H1 (cell line): ENCODE measurements at regions not wholly inside any gene's neighbourhood (a gene's known extent, or its start where the extent isn't known, plus 50 kb on each side); places are given as distances from the start of the nearest gene placed in this dataset.

ENCODE experiments used
- CTCF ChIA-PET: fragments of 300-600 bp; sonication (Branson Sonifier 250); formaldehyde crosslinking; loops from one replicate; lab custom pipeline; 2021; ENCODE audit not compliant: partially characterized antibody; lab: Charles Lee
- POLR2A ChIA-PET: fragments of 300-600 bp; sonication (Branson Sonifier 250); formaldehyde crosslinking; loops from one replicate; lab custom pipeline; 2021; ENCODE audit warnings: inconsistent platforms; ENCODE audit not compliant: partially characterized antibody; lab: Charles Lee
- DNase-seq, 2 experiments: peaks; one replicate each; pipeline versions ENCODE4 v3.0.0 to v3.0.0-alpha.2; 2010 to 2022; ENCODE audit warnings: low spot score in 2 of 2, low read depth in 1 of 2, mixed read lengths in 1 of 2
- FAIRE-seq: peaks from 2 replicates; lab custom pipeline; 2011; peaks lifted over from hg19 to GRCh38; lab: Jason Lieb, UNC
- H2AFZ ChIP-seq: 2 replicates; pipeline ENCODE4 v1.8.1; 2012; ENCODE audit warnings: low read length, inconsistent platforms
- H2AK5ac ChIP-seq: 2 replicates; pipeline ENCODE4 v1.6.1; 2013; ENCODE audit warnings: low read depth, low read length
- H2BK120ac ChIP-seq: replicated peaks from 2 replicates; pipeline ENCODE3; 2013; ENCODE audit warnings: low read depth, low read length, inconsistent platforms
- H2BK12ac ChIP-seq: 2 replicates; pipeline ENCODE4 v1.6.1; 2013; ENCODE audit warnings: low read depth, low read length
- H2BK15ac ChIP-seq: 2 replicates; pipeline ENCODE4 v1.6.1; 2013; ENCODE audit warnings: low read length
- H2BK20ac ChIP-seq: 2 replicates; pipeline ENCODE4 v1.6.1; 2013; ENCODE audit warnings: low read length
- H2BK5ac ChIP-seq: 2 replicates; pipeline ENCODE4 v1.6.1; 2013; ENCODE audit warnings: low read depth, low read length
- H3K14ac ChIP-seq: 2 replicates; pipeline ENCODE4 v1.6.1; 2013; ENCODE audit warnings: inconsistent platforms; ENCODE audit not compliant: insufficient read length
- H3K18ac ChIP-seq: 2 replicates; pipeline ENCODE4 v1.6.1; 2013; ENCODE audit warnings: low read length; ENCODE audit errors: extremely low read depth
- H3K23ac ChIP-seq: 2 replicates; pipeline ENCODE4 v1.6.1; 2013; ENCODE audit warnings: inconsistent platforms; ENCODE audit not compliant: insufficient read length
- H3K23me2 ChIP-seq: 2 replicates; pipeline ENCODE4 v1.6.1; 2013; ENCODE audit warnings: low read depth, low read length
- H3K27ac ChIP-seq: 2 replicates; pipeline ENCODE4 v1.6.1; 2011; ENCODE audit warnings: low read depth, low read length, inconsistent platforms
- H3K27me3 ChIP-seq, 4 experiments: replicated peaks in 1 of 4; 1 replicate in 1 of 4; 2 replicates in 3 of 4; pipeline versions ENCODE4 v1.6.1 to v1.8.1; 2011 to 2013; ENCODE audit warnings: low read length in 3 of 4, mild to moderate bottlenecking in 3 of 4, inconsistent platforms in 2 of 4, mixed read lengths in 2 of 4, moderate library complexity in 1 of 4; ENCODE audit not compliant: control insufficient read depth in 3 of 4, insufficient read depth in 3 of 4; ENCODE audit errors: extremely low read depth in 1 of 4
- H3K36me3 ChIP-seq, 4 experiments: 2 replicates each; pipeline versions ENCODE4 v1.6.1 to v1.8.1; 2011 to 2013; ENCODE audit warnings: mild to moderate bottlenecking in 4 of 4, low read length in 3 of 4, moderate library complexity in 2 of 4, control low read depth in 1 of 4, inconsistent platforms in 1 of 4; ENCODE audit not compliant: insufficient read depth in 4 of 4, control insufficient read depth in 2 of 4
- H3K4ac ChIP-seq: replicated peaks from 2 replicates; pipeline ENCODE3; 2013; ENCODE audit warnings: low read length, low read depth, mixed read lengths, inconsistent platforms; ENCODE audit not compliant: insufficient read length
- H3K4me1 ChIP-seq, 4 experiments: replicated peaks in 1 of 4; 1 replicate in 1 of 4; 2 replicates in 3 of 4; pipeline versions ENCODE4 v1.6.1 to v1.8.1; 2011 to 2013; ENCODE audit warnings: low read length in 3 of 4, inconsistent platforms in 2 of 4, mixed read lengths in 1 of 4; ENCODE audit not compliant: insufficient read depth in 4 of 4, control insufficient read depth in 3 of 4
- H3K4me2 ChIP-seq, 2 experiments: 2 replicates each; pipeline versions ENCODE4 v1.6.1 to v1.8.1; 2011 to 2013; ENCODE audit warnings: low read depth in 2 of 2, low read length in 2 of 2, control low read depth in 1 of 2, inconsistent platforms in 1 of 2, mild to moderate bottlenecking in 1 of 2; ENCODE audit not compliant: insufficient read depth in 1 of 2
- H3K4me3 ChIP-seq, 4 experiments: fragments of 200-600, 300-600 bp in 1 of 4; sonication (generic), shearing (Covaris generic), sonication (Bioruptor Twin) in 1 of 4; 2 replicates each; pipeline versions ENCODE4 v1.5.1 to v1.8.1; 2011 to 2016; ENCODE audit warnings: low read length in 4 of 4, low read depth in 3 of 4, control low read depth in 2 of 4, inconsistent platforms in 2 of 4, mild to moderate bottlenecking in 2 of 4, mixed read lengths in 1 of 4, moderate library complexity in 1 of 4; ENCODE audit not compliant: insufficient read depth in 2 of 4; ENCODE audit errors: extremely low read depth in 1 of 4
- H3K56ac ChIP-seq: replicated peaks from 2 replicates; pipeline ENCODE3; 2013; ENCODE audit warnings: low read depth, mild to moderate bottlenecking, mixed read lengths, low read length, inconsistent platforms; ENCODE audit not compliant: insufficient read length
- H3K79me1 ChIP-seq: 2 replicates; pipeline ENCODE4 v1.6.1; 2013; ENCODE audit warnings: low read depth, low read length, control low read depth
- H3K79me2 ChIP-seq, 2 experiments: 2 replicates each; pipeline versions ENCODE4 v1.6.1 to v1.8.1; 2012 to 2013; ENCODE audit warnings: low read length in 2 of 2, mild to moderate bottlenecking in 2 of 2, inconsistent platforms in 1 of 2; ENCODE audit not compliant: insufficient read depth in 2 of 2, control insufficient read depth in 1 of 2
- H3K9ac ChIP-seq, 4 experiments: replicated peaks in 1 of 4; 1 replicate in 1 of 4; 2 replicates in 3 of 4; pipeline versions ENCODE4 v1.6.1 to v1.8.1; 2011 to 2013; ENCODE audit warnings: low read depth in 3 of 4, low read length in 3 of 4, control low read depth in 2 of 4, mild to moderate bottlenecking in 2 of 4, moderate library complexity in 2 of 4, inconsistent platforms in 1 of 4; ENCODE audit errors: extremely low read depth in 1 of 4
- H3K9me3 ChIP-seq, 2 experiments: 2 replicates each; pipeline versions ENCODE4 v1.6.1 to v1.8.1; 2012 to 2013; ENCODE audit warnings: mild to moderate bottlenecking in 2 of 2, moderate library complexity in 2 of 2, control low read depth in 1 of 2, inconsistent platforms in 1 of 2, low read depth in 1 of 2, low read length in 1 of 2, mixed read lengths in 1 of 2; ENCODE audit not compliant: insufficient read depth in 2 of 2
- H4K20me1 ChIP-seq, 2 experiments: replicated peaks in 1 of 2; 2 replicates each; pipeline versions ENCODE3 to v1.8.1; 2011 to 2013; ENCODE audit warnings: inconsistent platforms in 2 of 2, low read length in 2 of 2, mild to moderate bottlenecking in 1 of 2; ENCODE audit not compliant: insufficient read depth in 2 of 2, control insufficient read depth in 1 of 2
- H4K5ac ChIP-seq: 2 replicates; pipeline ENCODE4 v1.6.1; 2013; ENCODE audit warnings: low read length, low read depth, mixed read lengths, inconsistent platforms; ENCODE audit not compliant: insufficient read length
- H4K8ac ChIP-seq: 2 replicates; pipeline ENCODE4 v1.8.0; 2013; ENCODE audit warnings: mild to moderate bottlenecking, moderate library complexity, low read length, inconsistent platforms; ENCODE audit not compliant: insufficient read depth; ENCODE audit errors: extremely low read depth
- H4K91ac ChIP-seq: replicated peaks from 2 replicates; pipeline ENCODE3; 2013; ENCODE audit warnings: low read length, mixed read lengths, inconsistent platforms; ENCODE audit not compliant: insufficient read length
- BCL11A ChIP-seq, 2 experiments: IDR thresholded peaks; one replicate each; pipeline ENCODE4 v1.6.1; 2011; ENCODE audit warnings: low read depth in 2 of 2, low read length in 2 of 2, mild to moderate bottlenecking in 2 of 2
- CBX5 ChIP-seq: fragments of 300-800, 300-1000 bp; sonication (generic); IDR thresholded peaks from 2 replicates; pipeline ENCODE4 v1.7.1; 2016; ENCODE audit warnings: antibody characterized with exemption, low read length, low read depth
- CEBPB ChIP-seq: IDR thresholded peaks from 2 replicates; pipeline ENCODE4 v1.6.1; 2012; ENCODE audit warnings: low read depth, low read length
- CHD1 ChIP-seq: IDR thresholded peaks from 2 replicates; pipeline ENCODE4 v1.6.1; 2012; ENCODE audit warnings: low read depth, low read length, improper control_type of control experiment
- E2F6 ChIP-seq: IDR thresholded peaks from 2 replicates; pipeline ENCODE4 v1.6.1; 2012; ENCODE audit warnings: inconsistent platforms
- FOSL1 ChIP-seq: IDR thresholded peaks from 2 replicates; pipeline ENCODE4 v1.6.1; 2011; ENCODE audit warnings: mild to moderate bottlenecking, low read depth, low read length, moderate library complexity; ENCODE audit not compliant: insufficient read depth
- JUN ChIP-seq: IDR thresholded peaks from 2 replicates; pipeline ENCODE4 v1.6.1; 2011; ENCODE audit warnings: low read depth, mild to moderate bottlenecking, improper control_type of control experiment, low read length
- KDM5A ChIP-seq: fragments of 200-600 bp; IDR thresholded peaks from 2 replicates; pipeline ENCODE4 v1.7.1; 2012; ENCODE audit warnings: mild to moderate bottlenecking, low read length, inconsistent platforms, mixed read lengths
- POLR2A ChIP-seq, 2 experiments: IDR thresholded peaks; 1 replicate in 1 of 2; 2 replicates in 1 of 2; pipeline ENCODE4 v1.6.1; 2011; ENCODE audit warnings: low read depth in 2 of 2, low read length in 2 of 2, mild to moderate bottlenecking in 2 of 2; ENCODE audit errors: control extremely low read depth in 1 of 2
- RBBP5 ChIP-seq: IDR thresholded peaks from 2 replicates; pipeline ENCODE4 v1.7.1; 2012; ENCODE audit warnings: low read depth, mild to moderate bottlenecking, inconsistent platforms, low read length, moderate library complexity, borderline replicate concordance
- SAP30 ChIP-seq: fragments of 300-600 bp; sonication (generic); IDR thresholded peaks from 2 replicates; pipeline ENCODE4 v1.7.1; 2012; ENCODE audit warnings: low read length, moderate library complexity, mild to moderate bottlenecking, inconsistent platforms; ENCODE audit not compliant: insufficient read depth, insufficient replicate concordance
- SP1 ChIP-seq: IDR thresholded peaks from 2 replicates; pipeline ENCODE4 v1.6.1; 2011; ENCODE audit warnings: low read depth, low read length
- SRF ChIP-seq: IDR thresholded peaks from 2 replicates; pipeline ENCODE4 v1.6.1; 2011; ENCODE audit warnings: mild to moderate bottlenecking, low read depth, low read length, moderate library complexity
- SUZ12 ChIP-seq: fragments of 200-600 bp; sonication (generic); IDR thresholded peaks from 2 replicates; pipeline ENCODE4 v1.6.1; 2012; ENCODE audit warnings: mild to moderate bottlenecking, inconsistent platforms, low read length, moderate library complexity, mixed read lengths
- WGBS, 2 experiments: shearing (Covaris generic) in 1 of 2; methylation state at CpG; one replicate each; pipeline versions ENCODE4 v1.1.6 to v1.1.7; 2013 to 2015; ENCODE audit warnings: low lambda C conversion rate in 2 of 2, mixed read lengths in 2 of 2, inconsistent platforms in 1 of 2, low coverage in 1 of 2, missing lambda C conversion rate in 1 of 2; ENCODE audit not compliant: insufficient replicate concordance in 2 of 2, insufficient coverage in 1 of 2, insufficient read length in 1 of 2; ENCODE audit errors: extremely low coverage in 1 of 2, missing lambda C conversion rate in 1 of 2; 5-methylcytosine and 5-hydroxymethylcytosine counted together

GRCh38 chr11:45428541-45429230, 142.5 kb upstream of the SYT13 start:
- Histone ChIP-seq H2AK5ac (no peak overlapping the region), H3K4ac (no peak overlapping the region), H2BK5ac (no peak overlapping the region), H3K56ac (no peak overlapping the region), H3K18ac (no peak overlapping the region), H3K79me2 (no peaks in the 10 kb centered on the region), H3K23me2 (no peaks in the 10 kb centered on the region), H3K9ac (no peak overlapping the region), H2BK20ac (no peak overlapping the region), H4K8ac (no peak overlapping the region), H3K4me1 (peaks cover 0 to 8% (median 2%) of the 10 kb centered on the region in 4 experiments; a peak in 3 of 7 replicates), H4K5ac (no peak overlapping the region), H3K27me3 (no peaks in the 10 kb centered on the region), H3K36me3 (no peaks in the 10 kb centered on the region), H2BK120ac (no peak overlapping the region), H2AFZ (no peak overlapping the region), H4K91ac (no peak overlapping the region), H3K79me1 (no peaks in the 10 kb centered on the region), H4K20me1 (no peaks in the 10 kb centered on the region), H2BK12ac (no peak overlapping the region), H2BK15ac (no peak overlapping the region), H3K4me2 (no peak overlapping the region), H3K27ac (no peak overlapping the region), H3K9me3 (no peaks in the 10 kb centered on the region), H3K4me3 (no peak overlapping the region), H3K23ac (no peak overlapping the region), H3K14ac (no peak overlapping the region)
- FAIRE-seq (no peak), DNase-seq (no peak)
- 92% methylated on average over 7 of the region's 7 CpGs; no CpG with 5 or more reads in 1 of the 2 experiments for WGBS, 2 experiments
- CTCF ChIA-PET: interaction anchor here (1.4 to 1.6 kb wide), 2 partner anchors 21 to 57 kb away, joined by 3 to 7 read pairs; no protein-coding TSS in a partner anchor
- POLR2A ChIA-PET: no interaction called here
- no peak for TF ChIP-seq CEBPB
- no peak for TF ChIP-seq POLR2A (IDR thresholded peaks at IDR 0.05; ENCODE audit: control extremely low read depth in 1 of 2, low read depth in 2 of 2, low read length in 2 of 2)
- TF ChIP-seq SRF: no peak
- no peak for TF ChIP-seq KDM5A
- TF ChIP-seq BCL11A (IDR thresholded peaks at IDR 0.05; ENCODE audit: low read depth in 2 of 2, low read length in 2 of 2): no peak
- TF ChIP-seq CHD1: no peak
- no peak for TF ChIP-seq SAP30
- TF ChIP-seq CBX5: no peak
- no peak for TF ChIP-seq FOSL1
- no peak for TF ChIP-seq RBBP5
- TF ChIP-seq JUN: no peak
- no peak for TF ChIP-seq E2F6
- no peak for TF ChIP-seq SP1
- TF ChIP-seq SUZ12: no peak
